GM21717 (cell line): ENCODE measurements at regions not wholly inside any gene's neighbourhood (a gene's known extent, or its start where the extent isn't known, plus 50 kb on each side); places are given as distances from the start of the nearest gene placed in this dataset.
"Not testable (repeated sequence)": the region's sequence is repeated elsewhere in the genome, so short reads cannot be mapped to it uniquely, and the experiment has no call there.

Experiments used
- ATAC-seq: cut with Tn5 transposase; IDR thresholded peaks from one replicate; pipeline ENCODE4 v1.9.1; 2021; ENCODE audit warnings: mild to moderate bottlenecking, moderate library complexity; ENCODE audit not compliant: unreplicated experiment

DNA sequence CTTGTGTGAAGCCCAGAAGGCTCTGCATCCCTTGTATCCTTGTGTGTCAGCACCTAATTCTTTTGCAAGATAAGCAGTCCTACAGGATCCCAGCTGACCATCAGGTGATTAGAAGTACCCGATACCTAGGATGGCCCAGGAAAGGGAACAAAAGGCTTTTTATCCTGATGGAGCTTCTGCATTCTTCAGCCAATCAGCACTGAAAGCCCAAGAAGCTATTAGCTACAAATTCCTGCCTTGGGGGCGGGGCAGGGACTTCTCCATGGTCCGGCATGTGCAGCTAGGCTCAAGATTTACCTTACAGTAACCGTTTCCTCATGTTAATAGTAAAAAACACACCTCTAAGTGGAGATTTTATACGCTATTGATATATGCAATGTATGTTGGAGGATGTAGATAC, 264.6 kb upstream of the THUMPD2 start:
- no peak for ATAC-seq

DNA sequence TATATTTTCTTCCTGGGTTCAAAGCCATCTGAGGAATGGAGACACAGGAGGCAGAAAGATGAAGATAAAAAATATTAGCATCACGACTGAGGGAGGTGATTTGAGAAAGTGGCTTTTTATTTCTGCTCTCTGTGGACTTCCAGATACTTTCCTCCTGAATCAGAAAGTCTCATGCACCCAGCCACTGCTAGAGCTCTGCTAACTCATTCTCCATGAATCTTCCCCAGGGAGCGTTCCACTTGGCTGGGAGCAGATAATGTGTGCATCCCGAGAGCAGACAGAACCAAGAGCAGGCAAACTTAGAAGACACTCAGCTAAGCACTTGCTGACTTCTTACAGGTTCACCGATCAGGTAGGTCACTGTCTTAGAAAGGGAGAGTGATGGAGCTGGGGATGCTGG, 264.1 kb upstream of the THUMPD2 start:
- ATAC-seq, result no peak

DNA sequence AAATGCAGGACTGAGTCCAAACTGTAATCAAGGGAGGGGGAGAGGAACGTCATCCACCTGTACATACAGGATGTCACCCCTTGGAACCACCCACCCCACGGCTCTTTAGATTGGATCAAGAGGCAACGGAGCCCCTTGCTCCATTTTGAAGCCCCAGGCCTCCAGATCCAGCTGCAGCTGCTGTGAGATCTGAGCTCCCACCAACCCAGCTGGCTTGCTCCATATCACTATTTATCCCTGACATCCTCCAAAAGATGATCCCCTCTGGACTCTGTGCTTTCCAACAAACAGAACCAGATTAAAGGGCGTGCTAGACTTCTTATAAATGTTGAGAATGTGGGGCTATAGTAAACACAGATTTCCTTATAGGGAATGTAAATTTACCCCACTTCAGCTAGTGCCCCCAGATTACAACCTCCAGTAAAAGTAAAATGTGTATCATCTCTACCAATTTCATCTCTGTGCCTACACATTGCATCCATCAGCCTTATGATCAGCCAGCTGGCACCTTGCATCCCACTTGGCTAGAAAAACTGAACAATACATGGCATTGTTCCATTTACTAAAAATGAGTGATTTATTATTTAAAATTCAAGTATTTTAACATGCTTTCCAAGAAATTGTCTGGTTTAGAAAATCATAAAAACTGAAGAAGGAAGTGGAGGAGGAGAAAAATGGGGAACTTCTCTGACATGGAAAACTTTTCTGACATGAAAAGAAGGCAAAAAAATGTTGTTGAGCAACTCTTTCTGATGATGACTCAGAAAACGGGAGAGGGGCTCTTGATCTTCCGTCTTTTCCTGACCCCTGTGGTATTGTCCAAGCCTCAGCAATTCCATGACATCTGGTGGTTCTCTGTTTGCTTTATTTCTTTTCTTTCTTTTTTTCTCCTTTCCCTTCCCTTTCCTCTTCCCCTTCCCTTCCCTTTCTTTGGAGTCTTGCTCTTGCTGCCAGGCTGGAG, 262.6 kb upstream of the THUMPD2 start:
- no peak for ATAC-seq

DNA sequence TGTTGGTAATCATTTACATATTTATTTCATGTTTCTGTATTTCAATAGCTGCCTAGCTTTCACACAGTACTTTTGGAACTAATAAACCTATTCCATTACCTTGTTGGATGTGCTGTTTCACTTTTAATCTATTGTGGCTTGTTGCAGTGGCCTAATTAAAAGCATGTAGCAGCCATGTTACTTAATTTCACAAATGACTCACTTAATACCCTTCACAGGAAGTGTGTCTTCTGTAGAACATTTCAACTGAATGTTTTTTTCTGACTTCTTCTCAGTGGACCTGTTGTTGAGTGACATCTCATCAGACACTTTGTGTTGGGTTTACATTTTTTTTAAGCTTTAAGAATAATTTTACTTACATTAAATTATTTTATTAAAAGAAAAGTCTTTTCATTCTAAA, 260.5 kb upstream of the THUMPD2 start:
- ATAC-seq, result no peak

DNA sequence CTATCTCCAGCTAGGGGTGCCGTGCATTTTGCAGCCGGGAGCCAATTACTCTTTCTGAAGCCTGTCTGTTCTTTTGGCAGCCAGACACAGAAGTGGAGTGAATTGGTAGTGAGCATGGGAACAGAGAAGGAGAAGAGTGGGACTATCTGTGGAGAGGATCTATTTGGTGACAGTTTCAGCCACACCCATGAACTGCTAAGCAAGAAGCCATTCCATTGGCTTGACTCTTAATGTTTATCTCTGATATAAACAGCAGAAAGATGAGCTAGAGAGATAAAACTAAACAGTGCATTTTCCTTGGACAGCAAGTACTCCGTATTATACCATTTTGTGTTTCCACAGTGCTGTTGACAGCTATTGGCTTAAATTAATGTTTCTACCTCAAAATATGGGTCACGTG, 259.6 kb upstream of the THUMPD2 start:
- no peak for ATAC-seq

DNA sequence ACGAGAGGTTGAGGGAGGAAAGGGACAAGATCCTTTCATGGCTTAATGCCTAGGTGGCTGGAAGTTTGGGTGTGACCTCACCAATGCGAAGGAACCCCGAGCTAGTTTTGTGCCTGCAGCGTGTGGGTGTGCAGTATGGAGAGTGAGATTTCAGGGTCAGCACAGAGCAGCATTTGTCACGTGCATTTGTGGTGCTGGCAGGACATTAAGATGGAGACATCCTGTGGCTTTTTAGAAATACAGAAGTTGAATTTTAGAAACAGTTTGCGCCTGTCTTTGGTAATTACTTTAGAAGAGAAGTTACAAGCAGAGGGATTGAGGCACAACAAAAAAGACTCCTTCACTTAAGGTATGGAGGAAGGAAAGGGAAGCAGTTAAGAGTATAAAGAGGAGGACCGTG, 258.2 kb upstream of the THUMPD2 start:
- no peak for ATAC-seq

DNA sequence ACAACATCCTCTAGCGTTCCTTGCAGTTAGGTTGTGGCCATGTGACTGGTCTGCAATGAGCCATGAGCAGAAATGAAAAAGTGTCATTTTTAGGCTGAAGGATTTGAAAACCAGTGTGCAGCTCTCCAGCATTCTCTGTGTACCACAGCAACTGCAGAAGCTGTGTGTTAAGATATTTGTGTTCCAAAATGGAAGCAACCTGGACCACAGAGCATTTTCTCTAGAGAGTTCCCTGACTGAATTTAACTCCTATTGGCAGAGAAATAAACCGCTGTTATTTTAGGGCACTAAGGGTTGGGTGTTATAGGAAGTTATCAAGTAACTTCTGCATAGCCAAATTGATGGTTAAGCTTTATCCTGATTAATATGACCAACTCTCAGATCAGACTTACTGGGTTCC, 257.2 kb upstream of the THUMPD2 start:
- ATAC-seq, result no peak

DNA sequence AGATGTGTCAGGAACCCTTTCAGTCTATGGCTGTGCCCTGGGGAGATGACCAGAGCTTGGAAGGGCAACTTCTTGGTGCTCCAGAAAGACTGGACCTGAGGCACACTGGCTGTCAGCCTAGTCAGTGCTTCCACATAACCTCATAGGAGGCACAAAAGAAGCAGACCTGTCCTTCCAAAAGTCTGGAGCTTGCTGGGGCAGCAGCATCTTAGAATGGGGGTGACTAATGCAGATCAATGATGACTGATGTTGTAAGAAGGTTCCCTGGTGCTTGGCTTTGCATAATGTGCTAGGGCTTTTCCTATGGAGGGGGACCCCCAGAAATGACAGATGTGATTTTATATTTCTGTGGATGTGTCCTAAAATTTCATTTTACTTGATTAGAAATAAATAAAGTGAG, 255.7 kb upstream of the THUMPD2 start:
- no peak for ATAC-seq

DNA sequence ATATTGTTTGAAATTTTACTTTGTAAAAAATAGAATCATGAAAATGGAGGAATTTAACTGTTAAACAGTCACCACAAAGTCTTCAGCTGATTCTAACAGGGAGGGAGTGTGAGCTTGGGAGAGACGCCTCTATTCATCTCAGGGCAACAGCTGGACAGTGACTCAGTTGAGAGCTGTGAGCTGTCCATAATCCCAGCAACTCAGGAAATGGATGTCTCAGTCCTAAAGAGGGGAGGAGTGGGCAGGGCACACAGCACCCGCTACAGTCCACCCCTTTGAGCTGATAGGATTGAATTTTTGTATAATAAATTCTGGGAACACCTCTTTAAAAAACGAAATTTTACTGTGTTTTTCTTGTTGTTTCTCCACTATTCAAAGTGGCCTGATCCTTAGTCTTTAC, 255.1 kb upstream of the THUMPD2 start:
- ATAC-seq, result no peak

DNA sequence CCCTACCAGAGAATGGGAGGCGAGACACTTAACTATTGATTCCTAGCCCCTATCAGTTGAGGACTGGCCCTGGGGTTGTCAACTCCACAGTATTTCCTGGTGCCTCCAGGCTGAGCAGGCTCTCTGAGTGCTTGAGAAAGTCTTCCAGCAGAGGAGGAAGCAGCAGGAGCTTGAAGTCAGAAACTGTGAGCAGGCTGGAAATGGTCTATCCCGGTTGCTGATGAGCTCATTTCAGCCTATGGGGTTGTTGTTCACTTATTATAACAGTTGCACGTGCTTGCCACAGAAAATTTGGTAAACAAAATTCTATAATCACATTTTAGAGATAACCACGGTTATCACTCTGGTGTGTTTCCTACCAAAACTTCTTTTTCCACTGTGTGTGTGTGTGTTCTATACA, 254.7 kb upstream of the THUMPD2 start:
- no peak for ATAC-seq

DNA sequence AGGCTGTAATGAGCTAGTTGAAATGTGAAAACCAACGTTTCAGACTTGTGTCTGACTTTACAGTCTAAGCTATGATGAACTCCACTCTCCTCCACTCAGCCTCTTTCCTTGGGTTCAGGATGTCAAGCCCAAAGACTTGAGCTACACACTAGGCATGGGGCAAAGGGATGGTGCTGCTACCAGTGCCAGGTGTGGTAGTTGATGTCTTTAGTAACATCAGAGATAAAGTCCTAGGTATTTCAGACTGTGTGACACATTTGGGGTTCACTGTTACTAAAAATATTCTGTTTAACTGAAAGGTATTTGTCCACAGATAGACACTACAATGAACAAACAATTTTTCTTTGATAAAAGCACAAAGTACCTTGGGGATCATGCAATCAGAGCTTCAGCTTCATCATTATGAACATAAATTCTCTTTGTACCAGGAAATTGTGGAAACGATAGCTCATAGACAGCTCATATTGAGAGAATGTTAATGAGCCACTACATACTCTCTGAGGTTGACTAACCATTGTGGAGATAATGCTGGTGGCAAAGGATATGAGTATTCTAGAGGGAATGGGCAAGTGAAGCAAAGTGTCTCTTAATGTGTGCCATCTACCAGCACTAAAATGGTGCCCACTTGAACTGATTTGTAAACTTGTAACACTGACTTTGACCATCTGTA, 253.7 kb upstream of the THUMPD2 start:
- no peak for ATAC-seq

DNA sequence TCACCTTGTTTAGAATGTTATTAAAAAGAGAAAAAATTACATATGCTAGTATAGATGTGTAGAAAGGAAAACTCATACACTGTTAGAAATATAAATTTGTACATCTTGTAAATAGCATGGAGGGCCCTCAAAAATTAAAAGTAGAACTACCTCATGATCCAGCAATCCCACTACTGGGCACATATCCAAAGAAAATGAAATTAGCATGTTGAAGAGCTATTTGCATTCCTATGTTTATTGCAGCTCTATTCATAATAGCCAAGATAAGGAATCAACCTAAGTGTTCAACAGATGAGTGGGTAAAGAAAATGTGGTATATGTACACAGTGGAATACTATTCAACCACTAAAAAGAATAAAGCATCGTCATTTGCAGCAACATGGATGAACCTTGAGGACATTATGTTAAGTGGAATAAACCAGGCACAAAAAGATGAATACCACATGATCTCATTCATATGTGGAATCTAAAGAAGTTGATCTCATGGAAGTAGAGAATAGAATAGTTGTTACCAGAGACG, 251.5 kb upstream of the THUMPD2 start:
- ATAC-seq, result no peak

DNA sequence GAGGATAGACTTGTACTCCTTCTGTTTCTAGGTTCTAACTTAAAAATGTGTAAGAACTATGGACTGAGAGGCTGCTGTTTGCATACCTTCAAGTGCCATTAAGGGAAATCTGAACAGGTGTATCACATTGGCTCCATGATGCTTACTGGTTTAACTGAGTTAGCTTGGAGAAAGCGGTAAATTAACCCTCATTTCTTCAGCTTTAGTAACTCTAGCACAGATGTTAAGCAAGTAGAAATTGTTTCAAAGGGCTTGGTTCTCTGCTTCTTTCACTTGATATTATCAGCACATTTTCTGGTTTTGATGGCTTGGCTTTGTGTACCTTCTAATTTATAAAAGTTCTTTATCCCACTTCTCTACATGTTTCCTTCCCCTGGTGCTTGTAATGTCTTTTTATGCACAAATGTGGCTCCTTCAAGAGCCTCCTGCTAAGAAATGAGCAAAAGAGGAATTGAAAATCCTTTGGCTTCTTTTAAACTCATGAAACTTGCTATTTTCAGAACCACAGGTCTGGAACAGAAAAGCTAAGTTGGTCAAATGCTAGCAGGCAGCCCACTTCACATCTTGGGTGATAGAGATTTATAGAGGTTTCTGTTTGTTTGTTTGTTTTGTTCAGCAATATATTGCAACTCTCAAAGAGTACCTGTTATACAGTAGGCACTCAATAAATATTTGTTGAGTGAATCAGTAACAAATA, 249.9 kb upstream of the THUMPD2 start:
- ATAC-seq, result peak; percentile 78

DNA sequence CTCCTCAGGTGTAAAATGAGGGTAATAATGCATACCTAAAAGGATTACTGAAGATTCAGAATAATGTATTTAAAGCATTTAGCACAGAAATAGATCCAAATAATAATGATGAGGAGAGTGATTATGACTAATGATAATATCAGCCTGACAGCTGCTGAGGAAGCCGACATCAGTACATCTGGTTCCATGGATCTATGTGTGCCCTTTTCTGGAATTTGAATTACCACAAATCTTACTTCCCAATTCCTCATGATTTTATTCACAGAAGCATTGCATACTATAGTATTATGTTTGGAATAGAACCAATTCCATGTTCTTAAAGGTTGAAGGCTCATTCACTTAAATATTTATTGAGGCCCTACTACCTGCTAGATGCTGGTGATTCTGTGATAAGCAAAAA, 248.9 kb upstream of the THUMPD2 start:
- no peak for ATAC-seq

DNA sequence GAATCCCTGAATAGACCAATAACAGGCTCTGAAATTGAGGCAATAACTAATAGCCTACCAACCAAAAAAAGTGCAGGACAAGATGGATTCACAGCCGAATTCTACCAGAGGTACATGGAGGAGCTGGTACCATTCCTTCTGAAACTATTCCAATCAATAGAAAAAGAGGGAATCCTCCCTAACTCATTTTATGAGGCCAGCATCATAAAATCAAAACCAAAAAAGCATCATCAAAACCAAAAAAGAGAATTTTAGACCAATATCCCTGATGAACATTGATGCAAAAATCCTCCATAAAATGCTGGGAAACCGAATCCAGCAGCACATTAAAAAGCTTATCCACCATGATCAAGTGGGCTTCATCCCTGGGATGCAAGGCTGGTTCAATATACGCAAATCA, 246.2 kb upstream of the THUMPD2 start:
- not testable (repeated sequence) for ATAC-seq

DNA sequence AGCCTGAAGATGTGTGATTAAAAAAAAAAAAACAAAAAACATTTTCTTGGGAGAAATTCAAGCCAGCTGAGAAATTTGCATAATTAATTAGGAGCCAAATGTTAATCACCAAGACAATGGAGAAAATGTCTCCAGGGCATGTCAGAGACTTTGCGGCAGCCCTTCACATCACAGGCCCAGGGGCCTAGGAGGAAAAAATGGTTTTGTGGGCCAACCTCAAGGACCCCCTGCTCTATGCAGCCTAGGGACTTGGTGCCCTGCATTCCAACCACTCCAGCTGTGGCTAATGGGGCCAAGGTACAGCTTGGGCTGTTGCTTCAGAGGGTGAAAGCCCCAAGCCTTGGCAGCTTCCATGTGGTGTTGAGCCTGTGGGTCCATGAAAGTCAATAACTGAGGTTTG, 241.9 kb upstream of the THUMPD2 start:
- ATAC-seq, result no peak

DNA sequence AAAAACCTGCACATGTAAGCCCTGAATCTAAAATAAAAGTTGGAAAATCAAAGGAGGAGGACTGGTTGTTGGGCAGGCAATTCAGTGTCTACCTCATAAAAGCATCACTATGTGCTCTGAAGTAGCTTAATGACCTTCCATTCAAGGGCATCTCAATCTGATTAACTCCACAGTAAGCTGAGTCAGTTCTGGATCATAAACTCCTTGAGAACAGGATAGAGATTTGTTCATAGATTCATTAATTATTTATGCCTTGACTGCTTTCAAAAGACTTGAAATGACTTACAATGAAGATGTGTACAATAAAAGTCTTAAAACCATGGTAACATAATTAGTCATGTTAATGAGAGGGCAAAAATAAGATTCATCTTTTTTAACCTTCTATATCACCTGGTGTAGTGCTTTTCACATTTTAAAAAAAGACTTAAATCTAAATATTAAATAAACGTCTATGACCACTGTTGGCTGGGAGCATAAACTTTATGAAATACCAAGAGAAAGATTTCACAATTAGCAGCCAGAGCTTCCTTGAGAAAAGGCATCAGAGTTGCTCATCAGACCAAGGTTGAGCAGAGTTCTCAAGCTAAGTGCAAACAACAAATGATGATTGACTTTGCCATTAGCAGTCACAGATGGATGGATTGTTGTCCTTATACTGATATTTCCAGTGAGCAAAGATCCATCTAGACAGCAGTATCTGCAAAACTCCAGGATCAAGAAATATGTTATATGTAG, 237.3 kb upstream of the THUMPD2 start:
- no peak for ATAC-seq

DNA sequence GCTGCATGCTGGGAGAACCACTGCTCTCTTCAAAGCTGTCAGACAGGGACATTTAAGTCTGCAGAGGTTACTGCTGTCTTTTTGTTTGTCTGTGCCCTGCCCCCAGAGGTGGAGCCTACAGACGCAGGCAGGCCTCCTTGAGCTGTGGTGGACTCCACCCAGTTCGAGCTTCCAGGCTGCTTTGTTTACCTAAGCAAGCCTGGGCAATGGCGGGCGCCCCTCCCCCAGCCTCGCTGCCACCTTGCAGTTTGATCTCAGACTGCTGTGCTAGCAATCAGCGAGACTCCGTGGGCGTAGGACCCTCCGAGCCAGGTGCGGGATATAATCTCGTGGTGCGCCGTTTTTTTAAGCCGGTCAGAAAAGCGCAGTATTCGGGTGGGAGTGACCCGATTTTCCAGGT, 234.9 kb upstream of the THUMPD2 start:
- ATAC-seq, result not testable (repeated sequence)

DNA sequence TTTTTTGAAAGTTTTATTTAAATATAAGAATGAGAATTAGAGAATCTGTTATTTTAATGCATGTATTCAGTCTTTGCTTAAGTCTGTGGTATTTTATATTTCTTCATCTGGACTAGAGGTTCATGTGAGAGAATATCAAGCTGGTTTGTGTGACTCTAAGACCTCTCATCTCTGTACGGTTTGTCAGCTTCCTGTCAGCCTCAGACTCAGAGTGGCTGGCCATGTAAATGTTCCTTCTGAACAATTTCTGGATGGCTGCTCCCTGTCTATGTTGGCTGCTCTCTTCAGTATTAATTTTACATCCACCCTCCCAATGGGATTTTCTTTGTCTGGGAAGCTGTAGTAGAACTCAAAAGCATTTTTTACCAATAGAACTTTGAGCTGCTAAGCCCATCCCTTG, 225.3 kb upstream of the THUMPD2 start:
- no peak for ATAC-seq

DNA sequence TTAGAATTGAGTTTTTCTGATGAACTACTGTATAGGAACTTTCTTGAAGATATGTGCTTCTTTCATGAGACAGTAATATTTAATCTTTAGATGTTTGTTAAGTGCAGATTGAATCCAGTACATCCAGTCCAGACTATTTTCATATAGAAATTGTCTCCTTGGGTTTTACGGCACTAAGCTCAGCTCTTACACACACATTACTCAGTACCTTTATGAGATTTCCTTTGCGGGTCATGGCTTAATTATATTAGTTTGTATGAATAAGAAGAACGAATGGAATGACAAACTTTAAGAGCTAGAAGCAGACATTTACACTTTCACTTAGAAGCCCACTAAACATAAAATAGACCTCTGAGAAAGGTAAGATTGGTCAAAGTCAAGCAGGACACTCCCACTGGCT, 223.3 kb upstream of the THUMPD2 start:
- ATAC-seq, result no peak

DNA sequence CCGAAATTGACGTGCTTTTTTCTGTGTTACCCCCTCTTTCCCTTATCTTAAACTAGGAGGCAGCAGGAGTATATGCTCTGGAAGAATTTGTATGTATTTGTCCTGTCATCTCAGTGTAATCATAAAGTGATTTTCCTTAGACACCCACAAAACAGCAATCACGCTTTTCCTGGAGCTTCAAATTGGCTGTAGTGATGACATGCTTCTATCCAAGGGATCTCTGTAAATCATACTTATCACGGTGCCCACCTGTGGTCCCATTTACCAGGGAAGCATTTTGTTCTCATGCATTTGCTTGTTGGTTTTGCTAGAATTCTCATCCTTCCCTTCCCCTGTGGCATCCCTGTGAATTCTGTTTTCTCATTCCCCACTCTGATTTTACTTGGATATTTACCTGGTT, 220.8 kb upstream of the THUMPD2 start:
- ATAC-seq, result no peak
